SU-DHL-6 (cell line): ENCODE measurements at regions not wholly inside any gene's neighbourhood (a gene's known extent, or its start where the extent isn't known, plus 50 kb on each side); places are given as distances from the start of the nearest gene placed in this dataset.

Experiments used
- CTCF ChIP-seq: fragments of 200-600 bp; sonication (generic); IDR thresholded peaks from one replicate; pipeline ENCODE4 v1.5.1; 2017; ENCODE audit warnings: antibody characterized with exemption, mild to moderate bottlenecking, low read length, moderate library complexity; ENCODE audit not compliant: insufficient read depth, poor library complexity, severe bottlenecking
- EZH2phosphoT487 ChIP-seq: fragments of 200-600 bp; sonication (generic), shearing (Covaris generic); conservative IDR thresholded peaks from 2 replicates; pipeline ENCODE4 v1.6.1; 2018; ENCODE audit warnings: mild to moderate bottlenecking, antibody characterized with exemption, low read length, moderate library complexity, mixed read lengths

GRCh38 chr6:86712039-86712438 is 225.3 kb upstream of the HTR1E start:
- TF ChIP-seq CTCF (no peak), EZH2phosphoT487 (no peak)
